ENCODE measurements at regions not wholly inside any gene's neighbourhood (a gene's known extent, or its start where the extent isn't known, plus 50 kb on each side); places are given as distances from the start of the nearest gene placed in this dataset.

GRCh38 chr2:102871707-102872106 lies 109.9 kb downstream of the TMEM182 start:
- TF ChIP-seq CTCF (IDR thresholded peaks at IDR 0.05 in 8 of 11, conservative IDR thresholded peaks at IDR 0.05 in 3 of 11) (no peak), POLR2A (IDR thresholded peaks at IDR 0.05) (no peak)
